ENCODE measurements at regions not wholly inside any gene's neighbourhood (a gene's known extent, or its start where the extent isn't known, plus 50 kb on each side); places are given as distances from the start of the nearest gene placed in this dataset.

GRCh38 chr6:159480471-159480870, 212.6 kb downstream of the SOD2 start:
- no peak for DNase-seq (ENCODE audit: low spot score)

- no peak for DNase-seq (ENCODE audit: low spot score)
These were observed 213.9 kb downstream of the SOD2 start for GRCh38 chr6:159479146-159479545.

- DNase-seq (ENCODE audit: low spot score): no peak
These were observed 219.4 kb downstream of the SOD2 start for GRCh38 chr6:159473475-159474263.

- no peak for DNase-seq (ENCODE audit: low spot score)
These were observed 222.6 kb downstream of the SOD2 start for GRCh38 chr6:159470397-159470796.

GRCh38 chr6:159469443-159469842, 223.6 kb downstream of the SOD2 start:
- DNase-seq (ENCODE audit: low spot score): no peak

- no peak for DNase-seq (ENCODE audit: low spot score)
These were observed 224.0 kb downstream of the SOD2 start for GRCh38 chr6:159468994-159469393.

GRCh38 chr6:159467473-159468041, 225.5 kb downstream of the SOD2 start:
- DNase-seq (ENCODE audit: low spot score): peak; percentile 21

GRCh38 chr6:159466926-159467325, 226.1 kb downstream of the SOD2 start:
- DNase-seq (ENCODE audit: low spot score): peak; percentile 46

GRCh38 chr6:159464816-159465215, 228.2 kb downstream of the SOD2 start:
- DNase-seq (ENCODE audit: low spot score): no peak

GRCh38 chr6:159463119-159463829, 229.8 kb downstream of the SOD2 start:
- peak; percentile 32 for DNase-seq (ENCODE audit: low spot score)

- DNase-seq (ENCODE audit: low spot score): no peak
These were observed 230.6 kb downstream of the SOD2 start for GRCh38 chr6:159462431-159462830.

GRCh38 chr6:159461998-159462397, 231.0 kb downstream of the SOD2 start:
- no peak for DNase-seq (ENCODE audit: low spot score)

GRCh38 chr6:159461266-159461665, 231.8 kb downstream of the SOD2 start:
- DNase-seq (ENCODE audit: low spot score): no peak

GRCh38 chr6:159460476-159460875, 232.6 kb downstream of the SOD2 start:
- DNase-seq (ENCODE audit: low spot score): no peak

GRCh38 chr6:159456349-159456748, 236.7 kb downstream of the SOD2 start:
- no peak for DNase-seq (ENCODE audit: low spot score)

GRCh38 chr6:159455700-159456274, 237.3 kb downstream of the SOD2 start:
- DNase-seq (ENCODE audit: low spot score): no peak

- DNase-seq (ENCODE audit: low spot score): no peak
These were observed 242.1 kb downstream of the SOD2 start for GRCh38 chr6:159450815-159451465.

- DNase-seq (ENCODE audit: low spot score): no peak
These were observed 246.7 kb downstream of the SOD2 start for GRCh38 chr6:159446340-159446739.

GRCh38 chr6:159445351-159445750, 247.7 kb downstream of the SOD2 start:
- no peak for DNase-seq (ENCODE audit: low spot score)

GRCh38 chr6:159444056-159444760, 248.8 kb downstream of the SOD2 start:
- no peak for DNase-seq (ENCODE audit: low spot score)

GRCh38 chr6:159443417-159443920, 249.6 kb downstream of the SOD2 start:
- no peak for DNase-seq (ENCODE audit: low spot score)

- DNase-seq (ENCODE audit: low spot score): no peak
These were observed 251.4 kb downstream of the SOD2 start for GRCh38 chr6:159441704-159441981.
